GM23338 (cell line): ENCODE measurements at regions not wholly inside any gene's neighbourhood (a gene's known extent, or its start where the extent isn't known, plus 50 kb on each side); places are given as distances from the start of the nearest gene placed in this dataset.

ENCODE experiments used
- CTCF ChIP-seq, 2 experiments: fragments of 200-600 bp in 1 of 2; sonication (generic) in 1 of 2; conservative IDR thresholded peaks; 2 replicates each; pipeline versions ENCODE4 v1.5.1 to v1.6.1; 2016 to 2017; ENCODE audit warnings: antibody characterized with exemption in 2 of 2, low read depth in 2 of 2, mild to moderate bottlenecking in 2 of 2, moderate library complexity in 1 of 2
- EZH2 ChIP-seq: fragments of 200-600 bp; sonication (generic); IDR thresholded peaks from one replicate; pipeline ENCODE4 v1.8.0; 2017; ENCODE audit warnings: antibody characterized with exemption, mild to moderate bottlenecking, low read depth; ENCODE audit not compliant: unreplicated experiment
- NANOG ChIP-seq: IDR thresholded peaks from 2 replicates; pipeline ENCODE4 v1.6.1; 2016; ENCODE audit warnings: antibody characterized with exemption, borderline replicate concordance
- POLR2AphosphoS5 ChIP-seq: IDR thresholded peaks from 2 replicates; pipeline ENCODE4 v1.6.1; 2016; ENCODE audit warnings: antibody characterized with exemption, low read depth
- REST ChIP-seq: IDR thresholded peaks from one replicate; pipeline ENCODE4 v1.6.1; 2018; ENCODE audit warnings: antibody characterized with exemption; ENCODE audit not compliant: unreplicated experiment
- ZNF331 ChIP-seq: fragments of 250-450 bp; sonication (Bioruptor Pico); IDR thresholded peaks from 2 replicates; pipeline ENCODE4 v1.5.0; 2020; ENCODE audit warnings: low read depth, mild to moderate bottlenecking, moderate library complexity

- TF ChIP-seq CTCF (conservative IDR thresholded peaks at IDR 0.05; ENCODE audit: low read depth in 2 of 2), result no peak
- TF ChIP-seq REST, result no peak
- no peak for TF ChIP-seq NANOG
- no peak for TF ChIP-seq EZH2
- TF ChIP-seq POLR2AphosphoS5, result no peak
- TF ChIP-seq ZNF331, result no peak
These were observed 99.6 kb upstream of the ATP11B start for GRCh38 chr3:182693723-182694122.
